PFSK-1 (cell line): ENCODE measurements at regions not wholly inside any gene's neighbourhood (a gene's known extent, or its start where the extent isn't known, plus 50 kb on each side); places are given as distances from the start of the nearest gene placed in this dataset.

ENCODE experiments used
- FOXP2 ChIP-seq: optimal IDR thresholded peaks from 2 replicates; pipeline ENCODE3; 2011; ENCODE audit warnings: borderline replicate concordance, control low read depth, inconsistent platforms; ENCODE audit not compliant: insufficient read depth; ENCODE audit errors: extremely low read length, extremely low read depth
- POLR2AphosphoS5 ChIP-seq: IDR thresholded peaks from 2 replicates; pipeline ENCODE4 v1.6.1; 2012; ENCODE audit warnings: low read depth, mild to moderate bottlenecking, control low read depth, low read length, moderate library complexity
- REST ChIP-seq, 2 experiments: IDR thresholded peaks; 2 replicates each; pipeline versions ENCODE4 v1.6.1 to v1.8.0; 2011 to 2012; ENCODE audit warnings: low read depth in 2 of 2, low read length in 2 of 2, control low read depth in 1 of 2, inconsistent platforms in 1 of 2, mild to moderate bottlenecking in 1 of 2, moderate library complexity in 1 of 2; ENCODE audit not compliant: insufficient read depth in 1 of 2
- SIN3A ChIP-seq: IDR thresholded peaks from 2 replicates; pipeline ENCODE4 v1.6.1; 2012; ENCODE audit warnings: mild to moderate bottlenecking, low read length, moderate library complexity, borderline replicate concordance; ENCODE audit not compliant: insufficient read depth
- TAF1 ChIP-seq: IDR thresholded peaks from 2 replicates; pipeline ENCODE4 v1.6.1; 2012; ENCODE audit warnings: low read length, control low read depth, borderline replicate concordance; ENCODE audit not compliant: insufficient read depth

GRCh38 chr14:99043267-99043615 is 228.8 kb downstream of the BCL11B start:
- no peak for TF ChIP-seq REST (IDR thresholded peaks at IDR 0.05; ENCODE audit: insufficient read depth in 1 of 2, low read depth in 2 of 2, low read length in 2 of 2)
- TF ChIP-seq FOXP2, result no peak
- TF ChIP-seq TAF1, result no peak
- no peak for TF ChIP-seq SIN3A
- no peak for TF ChIP-seq POLR2AphosphoS5

GRCh38 chr14:99043756-99044155 is 228.2 kb downstream of the BCL11B start:
- TF ChIP-seq SIN3A (no peak), TAF1 (no peak), POLR2AphosphoS5 (no peak), REST (IDR thresholded peaks at IDR 0.05; ENCODE audit: insufficient read depth in 1 of 2, low read depth in 2 of 2, low read length in 2 of 2) (no peak)

GRCh38 chr14:99047441-99048031 is 224.5 kb downstream of the BCL11B start:
- TF ChIP-seq POLR2AphosphoS5, result no peak
- TF ChIP-seq SIN3A, result no peak
- TF ChIP-seq TAF1, result no peak
- TF ChIP-seq FOXP2, result no peak
- TF ChIP-seq REST (IDR thresholded peaks at IDR 0.05; ENCODE audit: insufficient read depth in 1 of 2, low read depth in 2 of 2, low read length in 2 of 2), result no peak

- TF ChIP-seq REST (IDR thresholded peaks at IDR 0.05; ENCODE audit: insufficient read depth in 1 of 2, low read depth in 2 of 2, low read length in 2 of 2) (no peak), SIN3A (no peak), TAF1 (no peak), FOXP2 (no peak), POLR2AphosphoS5 (no peak)
Measured at GRCh38 chr14:99050309-99050708, 221.7 kb downstream of the BCL11B start.

- no peak for TF ChIP-seq POLR2AphosphoS5
- no peak for TF ChIP-seq TAF1
- TF ChIP-seq FOXP2, result no peak
- TF ChIP-seq SIN3A, result no peak
- no peak for TF ChIP-seq REST (IDR thresholded peaks at IDR 0.05; ENCODE audit: insufficient read depth in 1 of 2, low read depth in 2 of 2, low read length in 2 of 2)
Measured at GRCh38 chr14:99052467-99052866, 219.5 kb downstream of the BCL11B start.
